Keratinocyte (primary cell): ENCODE measurements at regions not wholly inside any gene's neighbourhood (a gene's known extent, or its start where the extent isn't known, plus 50 kb on each side); places are given as distances from the start of the nearest gene placed in this dataset.

Experiments used
- DNase-seq: peaks from one replicate; pipeline ENCODE4 v3.0.0-alpha.2; 2011; ENCODE audit warnings: low read depth, missing footprints, low spot score
- FAIRE-seq: peaks from 2 replicates; lab custom pipeline; 2011; peaks lifted over from hg19 to GRCh38; lab: Jason Lieb, UNC
- H2AFZ ChIP-seq: 2 replicates; pipeline ENCODE4 v1.6.0; 2012; ENCODE audit warnings: low read length, control low read depth, inconsistent platforms; ENCODE audit not compliant: control insufficient read depth
- H3K27ac ChIP-seq: 2 replicates; pipeline ENCODE4 v1.5.1; 2011; ENCODE audit warnings: low read length; ENCODE audit not compliant: control insufficient read depth, insufficient read depth
- H3K27me3 ChIP-seq: 3 replicates; pipeline ENCODE4 v1.6.0; 2011; ENCODE audit warnings: low read length; ENCODE audit not compliant: control insufficient read depth, insufficient read depth; ENCODE audit errors: extremely low read depth
- H3K36me3 ChIP-seq, 2 experiments: 2 replicates in 1 of 2; 3 replicates in 1 of 2; pipeline ENCODE4 v1.5.1; 2011; ENCODE audit warnings: low read length in 2 of 2, mild to moderate bottlenecking in 1 of 2; ENCODE audit not compliant: control insufficient read depth in 2 of 2, insufficient read depth in 2 of 2; ENCODE audit errors: extremely low read depth in 1 of 2
- H3K4me1 ChIP-seq: 3 replicates; pipeline ENCODE4 v1.5.1; 2011; ENCODE audit warnings: low read length; ENCODE audit not compliant: control insufficient read depth, insufficient read depth; ENCODE audit errors: extremely low read depth
- H3K4me2 ChIP-seq: 3 replicates; pipeline ENCODE4 v1.6.0; 2011; ENCODE audit warnings: low read depth, low read length; ENCODE audit not compliant: control insufficient read depth, insufficient read depth; ENCODE audit errors: extremely low read depth
- H3K4me3 ChIP-seq, 3 experiments: fragments of 200-600 bp in 1 of 3; sonication (generic) in 1 of 3; 2 replicates in 2 of 3; 3 replicates in 1 of 3; pipeline ENCODE4 v1.5.1; 2011 to 2016; ENCODE audit warnings: low read length in 3 of 3, mild to moderate bottlenecking in 3 of 3, control low read depth in 2 of 3, inconsistent platforms in 1 of 3, low read depth in 1 of 3, mixed read lengths in 1 of 3, mixed run types in 1 of 3, moderate library complexity in 1 of 3; ENCODE audit not compliant: control insufficient read depth in 2 of 3, insufficient read depth in 2 of 3; ENCODE audit errors: extremely low read depth in 1 of 3
- H3K79me2 ChIP-seq: 2 replicates; pipeline ENCODE4 v1.6.0; 2012; ENCODE audit warnings: low read length; ENCODE audit not compliant: control insufficient read depth, insufficient read depth
- H3K9ac ChIP-seq: 3 replicates; pipeline ENCODE4 v1.6.0; 2011; ENCODE audit warnings: low read length; ENCODE audit not compliant: control insufficient read depth, insufficient read depth; ENCODE audit errors: extremely low read depth
- H3K9me1 ChIP-seq: 3 replicates; pipeline ENCODE4 v1.6.0; 2011; ENCODE audit warnings: low read length; ENCODE audit not compliant: control insufficient read depth, insufficient read depth; ENCODE audit errors: extremely low read depth
- H3K9me3 ChIP-seq: 2 replicates; pipeline ENCODE4 v1.5.1; 2012; ENCODE audit warnings: low read depth, low read length; ENCODE audit not compliant: control insufficient read depth
- H4K20me1 ChIP-seq: 3 replicates; pipeline ENCODE4 v1.6.0; 2011; ENCODE audit warnings: low read length; ENCODE audit not compliant: control insufficient read depth, insufficient read depth; ENCODE audit errors: extremely low read depth
- CTCF ChIP-seq, 3 experiments: IDR thresholded peaks in 1 of 3; conservative IDR thresholded peaks in 1 of 3; optimal IDR thresholded peaks in 1 of 3; 2 replicates in 2 of 3; 3 replicates in 1 of 3; pipeline versions ENCODE3 to v1.5.1; 2011; ENCODE audit warnings: low read length in 3 of 3, mild to moderate bottlenecking in 3 of 3, moderate library complexity in 2 of 3, control low read depth in 1 of 3, inconsistent platforms in 1 of 3; ENCODE audit not compliant: insufficient read depth in 2 of 3; ENCODE audit errors: extremely low read depth in 1 of 3
- EZH2 ChIP-seq: IDR thresholded peaks from one replicate; pipeline ENCODE4 v1.6.1; 2012; ENCODE audit warnings: inconsistent platforms, mild to moderate bottlenecking, low read length, moderate library complexity
- dilution Hi-C: fragments of 300-500 bp; cut with MboI; formaldehyde crosslinking; loops from one replicate; pipeline ENCODE4 v1.7.0; 2020; ENCODE audit warnings: low sequenced_read_pairs; ENCODE audit not compliant: extremely low pct_ligation_motif_present

- H3K9me3 ChIP-seq: no peaks in the 10 kb centered on the region
- no peak overlapping the region for H3K9ac ChIP-seq
- H3K4me1 ChIP-seq: no peaks in the 10 kb centered on the region
- FAIRE-seq (no peak), DNase-seq (no peak)
- H3K9me1 ChIP-seq: no peaks in the 10 kb centered on the region
- H4K20me1 ChIP-seq: no peaks in the 10 kb centered on the region
- dilution Hi-C loops: no loop called here
- H2AFZ ChIP-seq: no peak overlapping the region
- no peaks in the 10 kb centered on the region for H3K27me3 ChIP-seq
- no peak overlapping the region for H3K27ac ChIP-seq
- H3K79me2 ChIP-seq: no peaks in the 10 kb centered on the region
- no peaks in the 10 kb centered on the region for H3K36me3 ChIP-seq
- no peak overlapping the region for H3K4me2 ChIP-seq
- no peak overlapping the region for H3K4me3 ChIP-seq
- TF ChIP-seq CTCF (optimal IDR thresholded peaks at IDR 0.05 in 1 of 3, IDR thresholded peaks at IDR 0.05 in 1 of 3, conservative IDR thresholded peaks at IDR 0.05 in 1 of 3; ENCODE audit: extremely low read depth in 1 of 3, insufficient read depth in 2 of 3, low read length in 3 of 3) (no peak), EZH2 (no peak)
Observed at GRCh38 chr5:101935086-101935485, 361.0 kb downstream of the SLCO4C1 start.

- Histone ChIP-seq H3K4me3 (no peak overlapping the region), H4K20me1 (no peaks in the 10 kb centered on the region), H3K27ac (no peak overlapping the region), H3K9me1 (no peaks in the 10 kb centered on the region), H3K27me3 (no peaks in the 10 kb centered on the region), H3K9me3 (no peaks in the 10 kb centered on the region), H3K9ac (no peak overlapping the region), H3K4me1 (no peaks in the 10 kb centered on the region), H3K36me3 (no peaks in the 10 kb centered on the region), H2AFZ (no peak overlapping the region), H3K79me2 (no peaks in the 10 kb centered on the region), H3K4me2 (no peak overlapping the region)
- dilution Hi-C loops: no loop called here
- FAIRE-seq (no peak), DNase-seq (no peak)
- TF ChIP-seq CTCF (optimal IDR thresholded peaks at IDR 0.05 in 1 of 3, IDR thresholded peaks at IDR 0.05 in 1 of 3, conservative IDR thresholded peaks at IDR 0.05 in 1 of 3; ENCODE audit: extremely low read depth in 1 of 3, insufficient read depth in 2 of 3, low read length in 3 of 3) (no peak), EZH2 (no peak)
Observed at GRCh38 chr5:101932599-101932998, 363.5 kb downstream of the SLCO4C1 start.
